ENCODE measurements at regions not wholly inside any gene's neighbourhood (a gene's known extent, or its start where the extent isn't known, plus 50 kb on each side); places are given as distances from the start of the nearest gene placed in this dataset.

GRCh38 chr1:55861676-55862340 is 646.6 kb upstream of the USP24 start:
- no peak for DNase-seq

GRCh38 chr1:55860798-55861519 is 645.8 kb upstream of the USP24 start:
- DNase-seq, result no peak

- no peak for DNase-seq
These were observed 645.2 kb upstream of the USP24 start for GRCh38 chr1:55860326-55860725.

GRCh38 chr1:55854911-55855310 is 639.7 kb upstream of the USP24 start:
- DNase-seq, result no peak

- DNase-seq, result no peak
These were observed 633.7 kb upstream of the USP24 start for GRCh38 chr1:55848906-55849305.

- DNase-seq, result no peak
These were observed 630.9 kb upstream of the USP24 start for GRCh38 chr1:55846051-55846450.

- no peak for DNase-seq
These were observed 629.2 kb upstream of the USP24 start for GRCh38 chr1:55844322-55844721.

GRCh38 chr1:55839626-55840025 is 624.5 kb upstream of the USP24 start:
- DNase-seq, result no peak

GRCh38 chr1:55839221-55839620 is 624.1 kb upstream of the USP24 start:
- no peak for DNase-seq

GRCh38 chr1:55836086-55836485 is 620.9 kb upstream of the USP24 start:
- DNase-seq, result no peak

GRCh38 chr1:55833529-55834091 is 618.4 kb upstream of the USP24 start:
- DNase-seq, result no peak

GRCh38 chr1:55831759-55832158 is 616.6 kb upstream of the USP24 start:
- DNase-seq, result no peak

- no peak for DNase-seq
These were observed 612.9 kb upstream of the USP24 start for GRCh38 chr1:55828044-55828443.

- DNase-seq, result no peak
These were observed 612.2 kb upstream of the USP24 start for GRCh38 chr1:55827350-55827749.

- DNase-seq, result no peak
These were observed 611.4 kb upstream of the USP24 start for GRCh38 chr1:55826381-55827080.

- no peak for DNase-seq
These were observed 610.3 kb upstream of the USP24 start for GRCh38 chr1:55825461-55825860.

GRCh38 chr1:55824251-55824640 is 609.1 kb upstream of the USP24 start:
- DNase-seq, result no peak

GRCh38 chr1:55823541-55824250 is 608.5 kb upstream of the USP24 start:
- no peak for DNase-seq

- no peak for DNase-seq
These were observed 607.7 kb upstream of the USP24 start for GRCh38 chr1:55822891-55823290.

- DNase-seq, result no peak
These were observed 606.1 kb upstream of the USP24 start for GRCh38 chr1:55821234-55821633.

GRCh38 chr1:55820501-55820900 is 605.3 kb upstream of the USP24 start:
- DNase-seq, result no peak

- DNase-seq, result no peak
These were observed 603.8 kb upstream of the USP24 start for GRCh38 chr1:55819011-55819410.

Data from C1 segment of cervical spinal cord (tissue), 14 donors.